ENCODE measurements at regions not wholly inside any gene's neighbourhood (a gene's known extent, or its start where the extent isn't known, plus 50 kb on each side); places are given as distances from the start of the nearest gene placed in this dataset.
A peak's percentile ranks its signal among the peaks of the same experiment; 100 is the strongest.

- no peaks in the 10 kb centered on the region for H3K9me3 Mint-ChIP-seq (ENCODE audit: unreplicated experiment)
- DNase-seq, result no peak
- 0 out of 2 replicates have a peak, but pooled peaks cover 6% of the 10 kb centered on the region for H3K4me1 ChIP-seq
- H3K27ac Mint-ChIP-seq (ENCODE audit: unreplicated experiment), result no peak overlapping the region
- intact Hi-C loops (cut with micrococcal nuclease; ENCODE audit: unreplicated experiment), result no loop called here
- H3K27me3 ChIP-seq (replicated peaks; ENCODE audit: control insufficient read depth, insufficient read depth, low read length), result no peaks in the 10 kb centered on the region
- peaks cover 8% of the 10 kb centered on the region for H3K4me1 Mint-ChIP-seq (ENCODE audit: low read depth, unreplicated experiment)
- POLR2A ChIA-PET, result no interaction called here
- no peak overlapping the region for H3K4me3 Mint-ChIP-seq (ENCODE audit: unreplicated experiment)
- no peaks in the 10 kb centered on the region for H3K9me3 ChIP-seq
- H3K36me3 ChIP-seq (ENCODE audit: control insufficient read depth, insufficient read depth, low read length), result no peaks in the 10 kb centered on the region
- TF ChIP-seq CTCF (IDR thresholded peaks at IDR 0.05; ENCODE audit: insufficient read depth in 1 of 2, low read depth in 1 of 2, low read length in 1 of 2, severe bottlenecking in 1 of 2, unreplicated experiment in 1 of 2), result no peak
- CTCF ChIA-PET, result no interaction called here
- H3K4me3 ChIP-seq (ENCODE audit: low read depth, low read length), result no peak overlapping the region
- no TSS peak for BruUV-seq (replicated peaks)
- H3K27me3 Mint-ChIP-seq (ENCODE audit: insufficient read depth, unreplicated experiment), result peaks cover 4% of the 10 kb centered on the region
- H3K36me3 Mint-ChIP-seq (ENCODE audit: insufficient read depth, unreplicated experiment), result no peaks in the 10 kb centered on the region
Measured at GRCh38 chr2:44839771-44840502, 101.6 kb upstream of the SIX3 start.

GRCh38 chr2:44840503-44840850 lies 101.0 kb upstream of the SIX3 start:
- POLR2A ChIA-PET, result no interaction called here
- Mint-ChIP-seq H3K27me3 (ENCODE audit: insufficient read depth, unreplicated experiment) (peaks cover 4% of the 10 kb centered on the region), H3K27ac (ENCODE audit: unreplicated experiment) (no peak overlapping the region), H3K4me3 (ENCODE audit: unreplicated experiment) (no peak overlapping the region), H3K36me3 (ENCODE audit: insufficient read depth, unreplicated experiment) (no peaks in the 10 kb centered on the region), H3K9me3 (ENCODE audit: unreplicated experiment) (no peaks in the 10 kb centered on the region), H3K4me1 (ENCODE audit: low read depth, unreplicated experiment) (peaks cover 8% of the 10 kb centered on the region)
- CTCF ChIA-PET, result interaction anchor here (0.7 kb wide), 1 partner anchor 116 kb away, joined by 3 read pairs; no protein-coding TSS in a partner anchor
- Histone ChIP-seq H3K27me3 (replicated peaks; ENCODE audit: control insufficient read depth, insufficient read depth, low read length) (no peaks in the 10 kb centered on the region), H3K9me3 (no peaks in the 10 kb centered on the region), H3K4me3 (ENCODE audit: low read depth, low read length) (no peak overlapping the region), H3K36me3 (ENCODE audit: control insufficient read depth, insufficient read depth, low read length) (no peaks in the 10 kb centered on the region), H3K4me1 (0 out of 2 replicates have a peak, but pooled peaks cover 6% of the 10 kb centered on the region)
- intact Hi-C loops (cut with micrococcal nuclease; ENCODE audit: unreplicated experiment), result no loop called here
- BruUV-seq (replicated peaks), result no TSS peak
- no peak for DNase-seq
- TF ChIP-seq CTCF (IDR thresholded peaks at IDR 0.05; ENCODE audit: insufficient read depth in 1 of 2, low read depth in 1 of 2, low read length in 1 of 2, severe bottlenecking in 1 of 2, unreplicated experiment in 1 of 2), result no peak

GRCh38 chr2:44843086-44843485 lies 98.4 kb upstream of the SIX3 start:
- no peaks in the 10 kb centered on the region for H3K36me3 ChIP-seq (ENCODE audit: control insufficient read depth, insufficient read depth, low read length)
- H3K9me3 ChIP-seq, result no peaks in the 10 kb centered on the region
- no peak overlapping the region for H3K4me3 Mint-ChIP-seq (ENCODE audit: unreplicated experiment)
- DNase-seq, result no peak
- H3K9me3 Mint-ChIP-seq (ENCODE audit: unreplicated experiment), result no peaks in the 10 kb centered on the region
- peak overlapping the region; percentile 14 for H3K27ac Mint-ChIP-seq (ENCODE audit: unreplicated experiment)
- intact Hi-C loops (cut with micrococcal nuclease; ENCODE audit: unreplicated experiment), result no loop called here
- ChIA-PET POLR2A (no interaction called here), CTCF (no interaction called here)
- H3K4me1 Mint-ChIP-seq (ENCODE audit: low read depth, unreplicated experiment), result peaks cover 8% of the 10 kb centered on the region
- no peak overlapping the region for H3K4me3 ChIP-seq (ENCODE audit: low read depth, low read length)
- TF ChIP-seq CTCF (IDR thresholded peaks at IDR 0.05; ENCODE audit: insufficient read depth in 1 of 2, low read depth in 1 of 2, low read length in 1 of 2, severe bottlenecking in 1 of 2, unreplicated experiment in 1 of 2), result no peak
- no peaks in the 10 kb centered on the region for H3K27me3 ChIP-seq (replicated peaks; ENCODE audit: control insufficient read depth, insufficient read depth, low read length)
- 0 out of 2 replicates have a peak, but pooled peaks cover 6% of the 10 kb centered on the region for H3K4me1 ChIP-seq
- no peaks in the 10 kb centered on the region for H3K36me3 Mint-ChIP-seq (ENCODE audit: insufficient read depth, unreplicated experiment)
- BruUV-seq (replicated peaks), result no TSS peak
- H3K27me3 Mint-ChIP-seq (ENCODE audit: insufficient read depth, unreplicated experiment), result peaks cover 4% of the 10 kb centered on the region

Data from Caco-2 (cell line).